ENCODE measurements at regions not wholly inside any gene's neighbourhood (a gene's known extent, or its start where the extent isn't known, plus 50 kb on each side); places are given as distances from the start of the nearest gene placed in this dataset.

GRCh38 chr3:5428607-5429516 lies 241.4 kb downstream of the EDEM1 start (continued):
- TF ChIP-seq ZBTB5 (IDR thresholded peaks at IDR 0.05) (no peak), NFIX (CRISPR knock-in tag; IDR thresholded peaks at IDR 0.05; ENCODE audit: low read depth) (no peak), HMGN3 (IDR thresholded peaks at IDR 0.05; ENCODE audit: borderline replicate concordance, extremely low read depth, insufficient read length, low read depth, low read length) (peak; percentile 96), ZNF239 (CRISPR knock-in tag; IDR thresholded peaks at IDR 0.05) (peak; percentile 44), FOXM1 (IDR thresholded peaks at IDR 0.05; ENCODE audit: low read depth) (peak; percentile 97), FOXM1 (CRISPR knock-in tag; IDR thresholded peaks at IDR 0.05; ENCODE audit: low read depth) (no peak), ZNF140 (CRISPR knock-in tag; IDR thresholded peaks at IDR 0.05) (no peak), BCL6 (CRISPR knock-in tag; IDR thresholded peaks at IDR 0.05) (no peak; the same call in 1 of the 2 replicates), DEAF1 (CRISPR knock-in tag; IDR thresholded peaks at IDR 0.05) (peak; percentile 55), BHLHE40 (IDR thresholded peaks at IDR 0.05; ENCODE audit: low read length) (peak; percentile 100), MITF (IDR thresholded peaks at IDR 0.05) (peak; percentile 96), GABPB1 (CRISPR knock-in tag; IDR thresholded peaks at IDR 0.05) (peak; percentile 69), SRSF9 (IDR thresholded peaks at IDR 0.05; ENCODE audit: borderline replicate concordance, low read depth, low read length) (no peak), GTF2A2 (tag; IDR thresholded peaks at IDR 0.05) (no peak), THRA (IDR thresholded peaks at IDR 0.05) (no peak), SNAPC5 (CRISPR knock-in tag; IDR thresholded peaks at IDR 0.05) (no peak), PREB (CRISPR knock-in tag; IDR thresholded peaks at IDR 0.05) (no peak), ZNF146 (CRISPR knock-in tag; IDR thresholded peaks at IDR 0.05; ENCODE audit: unreplicated experiment) (no peak), U2AF1 (optimal IDR thresholded peaks at IDR 0.05; ENCODE audit: low read depth, low read length) (no peak), ZNF717 (CRISPR knock-in tag; IDR thresholded peaks at IDR 0.05) (peak; percentile 78; the same call in 1 of the 2 replicates), EP400 (IDR thresholded peaks at IDR 0.05) (peak; percentile 83)
